ENCODE measurements at regions not wholly inside any gene's neighbourhood (a gene's known extent, or its start where the extent isn't known, plus 50 kb on each side); places are given as distances from the start of the nearest gene placed in this dataset.
"Not testable (repeated sequence)": the region's sequence is repeated elsewhere in the genome, so short reads cannot be mapped to it uniquely, and the experiment has no call there.

- DNase-seq (ENCODE audit: low read depth), result no peak
Measured at GRCh38 chr5:121319292-121319691, 532.4 kb upstream of the FTMT start.

DNA sequence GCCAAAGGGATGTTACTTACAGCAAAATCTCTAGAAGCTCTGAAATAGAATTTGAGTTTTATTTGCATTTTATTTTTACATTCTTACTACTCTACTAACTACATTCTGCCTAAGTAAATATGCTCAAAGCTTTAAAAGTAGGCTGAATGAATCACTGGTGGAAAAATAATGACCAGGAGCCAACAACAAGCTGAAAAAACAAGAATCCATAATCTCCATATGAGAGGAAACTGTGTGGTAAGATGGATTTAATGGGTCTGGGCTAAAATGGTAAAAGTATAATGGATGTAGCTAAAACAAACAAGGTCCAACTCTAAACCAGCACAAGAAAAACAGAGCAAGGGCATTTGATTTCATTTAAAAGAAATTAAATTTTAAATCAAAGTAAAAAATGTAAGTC, 525.8 kb upstream of the FTMT start:
- DNase-seq (ENCODE audit: low read depth), result no peak

DNA sequence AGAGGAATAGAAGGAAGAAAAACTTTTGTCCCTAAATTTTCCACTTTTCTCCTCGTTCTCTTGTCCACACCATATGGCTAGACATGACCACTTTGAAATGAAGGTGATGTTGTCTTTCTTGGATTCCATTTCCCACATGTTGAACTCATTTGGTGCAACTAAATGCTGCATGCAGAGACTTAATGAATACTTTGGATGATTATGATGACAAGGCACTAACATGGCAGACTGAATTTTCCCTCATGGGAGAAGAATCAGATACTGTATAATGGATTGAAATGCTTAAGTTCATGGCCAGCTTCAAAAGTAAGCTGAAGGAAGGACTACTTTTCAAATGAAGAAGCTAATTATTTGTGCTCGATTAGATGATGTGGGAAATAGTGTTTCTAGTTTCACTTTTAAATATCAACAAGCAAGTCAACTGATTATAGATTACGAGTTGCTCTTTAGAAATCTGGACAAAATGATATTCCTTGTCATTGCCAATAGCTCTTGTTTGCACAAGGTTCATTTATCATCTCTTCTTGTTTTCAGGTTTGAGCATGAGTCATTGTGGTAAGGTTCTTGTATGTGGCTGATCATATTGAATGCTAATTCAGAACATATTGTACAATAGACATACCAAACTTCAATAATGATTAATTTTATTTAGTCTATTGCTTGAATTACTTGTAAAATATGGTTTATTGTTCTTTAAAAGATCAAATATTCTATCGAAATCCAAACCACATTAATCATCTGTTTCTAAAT, 501.3 kb upstream of the FTMT start:
- DNase-seq (ENCODE audit: low read depth), result peak; percentile 18

GRCh38 chr5:121366515-121366914, 485.2 kb upstream of the FTMT start:
- peak; percentile 66 for DNase-seq (ENCODE audit: low read depth)

DNA sequence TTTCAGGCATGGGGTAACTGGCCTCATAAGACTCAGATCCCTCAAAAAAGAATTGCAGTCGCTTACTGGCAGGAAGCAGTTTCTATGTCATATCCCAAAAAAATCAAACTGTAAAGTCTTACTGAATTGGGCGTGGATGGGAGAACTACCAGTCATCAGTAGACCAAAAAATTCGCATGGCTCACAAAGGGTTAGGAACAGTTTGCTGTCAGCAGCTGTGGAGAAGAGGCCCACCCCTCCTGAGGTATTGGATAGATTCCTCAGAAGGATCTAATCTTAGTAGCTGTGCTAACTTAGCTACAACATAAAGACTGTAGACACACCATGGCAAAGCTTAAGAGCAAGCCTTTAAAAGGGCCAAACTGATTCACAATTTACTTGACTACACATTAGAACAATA, 478.3 kb upstream of the FTMT start:
- DNase-seq (ENCODE audit: low read depth), result no peak

- no peak for DNase-seq (ENCODE audit: low read depth)
Measured at GRCh38 chr5:121377461-121377860, 474.2 kb upstream of the FTMT start.

DNA sequence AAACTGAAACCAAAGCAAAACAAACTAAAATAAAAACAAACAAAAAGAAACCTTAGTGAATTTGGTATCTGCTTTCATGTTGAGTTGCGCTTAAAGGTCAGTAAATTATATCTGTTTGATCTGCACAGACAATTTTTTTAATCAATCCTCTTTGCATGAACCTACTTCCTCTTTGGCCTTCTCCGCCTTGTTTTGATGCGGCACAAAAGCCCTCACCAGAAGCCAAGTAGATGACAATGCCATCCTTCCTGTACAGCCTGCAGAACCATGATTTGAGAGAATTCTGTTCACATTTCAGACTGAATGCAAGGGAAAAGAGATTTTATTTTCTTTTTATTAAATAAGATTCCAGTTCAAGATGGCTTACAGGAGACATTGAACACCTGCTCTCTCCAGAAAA, 473.6 kb upstream of the FTMT start:
- DNase-seq (ENCODE audit: low read depth), result no peak

DNA sequence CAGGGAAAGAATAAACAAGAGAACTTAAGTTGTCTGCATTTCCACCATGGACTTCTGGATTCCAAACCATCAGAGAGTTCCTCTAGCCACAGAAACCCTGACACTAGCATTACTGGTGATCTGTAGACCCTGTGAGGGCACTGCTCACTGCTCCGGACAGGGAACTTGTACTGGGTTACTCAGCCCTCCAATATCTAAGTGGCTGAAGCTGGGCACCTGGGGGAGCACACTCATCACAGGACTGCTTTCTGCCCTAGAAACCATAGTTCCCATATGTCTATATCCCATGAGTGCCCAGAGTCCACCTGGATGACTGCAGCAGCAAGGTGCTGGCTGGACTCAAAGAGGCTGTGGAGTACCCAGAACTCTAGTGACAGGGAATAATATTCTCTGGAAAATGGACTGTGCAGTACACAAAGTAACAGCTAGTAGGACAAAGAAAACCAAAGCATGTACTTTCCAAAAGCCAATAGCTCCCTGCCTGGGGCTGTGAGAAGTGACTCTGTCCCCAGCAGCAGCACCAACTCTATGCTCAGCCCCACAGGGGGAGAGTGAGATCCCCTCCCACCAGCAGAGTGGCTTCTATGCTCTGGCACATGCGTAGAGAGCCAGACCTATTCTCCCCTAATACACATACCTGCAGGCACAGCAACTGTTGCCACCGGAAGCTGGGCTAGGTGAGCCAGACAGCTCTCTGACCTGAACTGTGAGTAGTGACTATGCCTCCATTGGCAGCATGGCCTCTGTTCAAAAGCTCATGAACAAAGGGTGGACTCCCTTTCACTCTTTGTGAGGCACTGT, 472.9 kb upstream of the FTMT start:
- no peak for DNase-seq (ENCODE audit: low read depth)

GRCh38 chr5:121380066-121380465, 471.6 kb upstream of the FTMT start:
- DNase-seq (ENCODE audit: low read depth), result no peak

DNA sequence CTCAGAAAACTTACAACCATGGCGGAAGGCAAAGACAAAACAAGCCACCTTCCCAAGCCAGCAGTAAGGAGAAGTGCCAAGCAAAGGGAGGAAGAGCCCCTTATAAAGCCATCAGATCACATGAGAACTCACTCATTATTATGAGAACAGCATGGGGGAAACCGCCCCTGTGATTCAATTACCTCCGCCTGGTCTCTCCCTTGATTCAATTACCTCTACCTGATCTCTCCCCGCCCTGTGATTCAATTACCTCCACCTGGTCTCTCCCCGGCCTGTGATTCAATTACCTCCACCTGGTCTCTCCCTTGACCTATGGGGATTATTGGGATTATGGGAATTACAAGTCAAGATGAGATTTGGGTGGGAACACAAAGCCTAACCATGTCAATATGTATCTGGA, 467.3 kb upstream of the FTMT start:
- no peak for DNase-seq (ENCODE audit: low read depth)

DNA sequence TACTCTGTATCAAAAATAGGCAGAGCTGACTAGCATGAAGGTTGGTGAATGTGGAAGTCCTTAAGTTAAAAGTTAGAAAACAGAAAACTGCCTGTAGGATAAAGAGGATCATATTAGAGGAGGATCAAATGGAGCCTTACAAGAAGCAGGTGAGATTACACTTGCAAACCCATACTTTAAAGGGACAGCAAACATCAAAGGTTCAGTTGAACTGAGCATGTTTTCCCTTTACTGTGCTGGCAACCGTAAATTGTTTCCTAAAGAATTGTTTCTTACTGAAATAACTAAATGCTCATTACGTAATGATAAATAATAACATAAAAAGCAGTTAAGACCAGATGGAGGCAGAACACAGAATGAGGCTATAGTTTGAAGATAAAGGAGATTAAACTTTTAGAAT, 465.3 kb upstream of the FTMT start:
- no peak for DNase-seq (ENCODE audit: low read depth)

DNA sequence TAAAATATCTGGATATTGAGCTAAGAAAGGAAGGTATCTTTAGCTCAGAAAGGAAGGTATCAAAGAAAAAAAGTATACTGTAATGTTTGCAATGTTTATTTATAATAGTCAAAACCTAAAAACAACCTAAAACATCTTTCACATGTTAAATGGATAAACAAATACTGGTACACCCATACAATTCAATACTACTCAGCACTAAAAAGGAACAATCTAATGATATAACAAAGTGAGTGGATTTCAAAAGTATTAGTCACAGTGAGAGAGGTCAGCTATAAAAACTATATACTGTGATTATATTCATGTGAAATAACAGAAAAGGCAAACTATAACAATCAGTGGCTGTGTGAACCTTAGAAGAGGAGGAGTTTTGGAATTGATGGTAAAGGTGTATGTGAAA, 455.0 kb upstream of the FTMT start:
- DNase-seq (ENCODE audit: low read depth), result no peak

- DNase-seq (ENCODE audit: low read depth), result no peak
Measured at GRCh38 chr5:121399879-121400278, 451.8 kb upstream of the FTMT start.

- no peak for DNase-seq (ENCODE audit: low read depth)
Measured at GRCh38 chr5:121408778-121409177, 442.9 kb upstream of the FTMT start.

DNA sequence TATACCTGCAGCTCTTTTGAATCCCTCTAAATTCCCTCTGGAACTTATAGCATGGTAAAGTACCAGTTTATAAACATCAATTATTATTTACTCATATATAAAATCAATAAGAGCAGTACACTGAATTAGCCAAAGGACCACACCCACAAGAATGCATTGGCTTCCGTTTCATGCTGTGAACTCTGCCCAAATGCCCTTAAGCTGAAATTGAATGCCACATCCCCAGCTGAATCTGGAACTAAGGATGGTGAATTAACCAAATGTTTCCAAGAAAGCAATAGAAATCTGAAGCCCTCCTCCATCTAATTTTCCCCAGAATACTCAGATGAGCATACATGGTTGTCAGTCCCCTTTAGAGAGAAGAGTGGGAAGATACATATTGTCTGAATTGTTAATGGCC, 436.4 kb upstream of the FTMT start:
- DNase-seq (ENCODE audit: low read depth), result no peak

GRCh38 chr5:121421646-121422045, 430.0 kb upstream of the FTMT start:
- DNase-seq (ENCODE audit: low read depth), result no peak

- no peak for DNase-seq (ENCODE audit: low read depth)
Measured at GRCh38 chr5:121424976-121425375, 426.7 kb upstream of the FTMT start.

DNA sequence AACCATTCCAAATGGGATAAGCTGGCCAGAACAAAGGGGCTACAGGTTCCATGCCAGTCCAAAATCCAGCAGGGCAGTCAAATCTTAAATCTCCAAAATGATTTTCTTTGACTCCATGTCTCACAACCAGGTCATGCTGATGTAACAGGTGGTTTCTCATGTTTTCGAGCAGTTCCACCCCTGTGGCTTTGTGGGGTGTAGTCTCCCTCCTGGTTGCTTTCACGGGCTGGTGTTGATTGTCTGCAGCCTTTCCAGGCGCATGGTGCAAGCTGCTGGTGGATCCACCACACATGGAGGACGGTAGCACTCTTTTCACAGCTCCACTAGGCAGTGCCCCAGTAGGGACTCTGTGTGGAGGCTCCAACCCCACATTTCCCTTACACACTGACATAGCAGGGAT, 425.5 kb upstream of the FTMT start:
- no peak for DNase-seq (ENCODE audit: low read depth)

GRCh38 chr5:121429761-121430160, 421.9 kb upstream of the FTMT start:
- peak; percentile 53 for DNase-seq (ENCODE audit: low read depth)

DNA sequence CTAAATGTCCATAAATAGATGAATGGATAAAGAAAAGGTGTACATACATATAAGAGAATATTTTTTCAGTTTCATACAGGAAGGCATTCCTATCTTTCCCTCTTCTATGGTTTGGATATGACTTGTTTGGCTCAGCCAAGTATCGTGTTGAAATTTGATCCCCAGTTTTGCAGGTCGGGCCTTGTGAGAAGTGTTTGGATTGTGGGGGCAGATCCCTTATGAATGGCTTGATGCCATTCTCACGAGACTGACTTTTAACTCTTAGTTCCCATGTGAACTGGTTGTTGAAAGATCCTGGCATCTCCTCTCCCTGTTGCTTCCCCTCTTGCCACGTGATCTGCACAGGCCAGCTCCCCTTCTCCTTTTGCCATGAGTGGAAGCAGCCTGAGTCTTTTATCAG, 421.1 kb upstream of the FTMT start:
- peak; percentile 29 for DNase-seq (ENCODE audit: low read depth)

DNA sequence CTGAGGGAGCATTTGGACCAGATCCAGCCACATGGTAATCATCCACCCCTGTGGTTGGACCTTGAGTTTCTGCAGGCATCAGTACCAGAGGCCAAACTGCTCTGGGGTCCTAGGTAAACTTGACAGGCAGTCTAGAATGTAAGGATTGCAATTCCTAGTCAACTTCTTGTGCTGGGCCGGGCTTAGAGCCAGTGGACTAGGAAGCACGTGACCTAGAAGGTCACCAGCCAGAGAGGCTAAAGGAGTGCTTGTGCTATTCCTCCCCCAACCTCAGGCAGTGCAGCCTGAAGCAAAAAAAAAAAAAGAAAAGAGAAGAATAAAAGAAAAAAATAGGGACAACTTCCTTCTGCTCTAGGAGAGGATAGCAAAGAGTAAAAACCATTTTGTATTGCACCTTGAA, 406.2 kb upstream of the FTMT start:
- no peak for DNase-seq (ENCODE audit: low read depth)

DNA sequence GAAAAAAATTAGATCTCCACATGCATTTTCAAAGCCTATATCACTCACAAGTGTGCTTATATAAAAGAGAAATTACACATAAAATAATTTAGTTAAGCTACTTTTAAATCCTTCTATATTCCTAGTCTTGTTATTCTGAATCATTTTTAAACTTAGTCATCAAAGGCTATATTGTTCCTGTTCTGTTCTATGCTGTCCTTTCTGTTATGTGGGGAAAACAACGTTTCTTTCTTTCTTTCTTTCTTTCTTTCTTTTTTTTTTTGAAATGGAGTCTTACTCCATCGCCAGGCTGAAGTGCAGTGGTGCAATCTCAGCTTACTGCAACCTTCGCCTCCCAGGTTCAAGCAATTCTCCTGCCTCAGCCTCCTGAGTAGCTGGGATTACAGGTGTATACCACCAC, 389.2 kb upstream of the FTMT start:
- peak; percentile 3 for DNase-seq (ENCODE audit: low read depth)

DNA sequence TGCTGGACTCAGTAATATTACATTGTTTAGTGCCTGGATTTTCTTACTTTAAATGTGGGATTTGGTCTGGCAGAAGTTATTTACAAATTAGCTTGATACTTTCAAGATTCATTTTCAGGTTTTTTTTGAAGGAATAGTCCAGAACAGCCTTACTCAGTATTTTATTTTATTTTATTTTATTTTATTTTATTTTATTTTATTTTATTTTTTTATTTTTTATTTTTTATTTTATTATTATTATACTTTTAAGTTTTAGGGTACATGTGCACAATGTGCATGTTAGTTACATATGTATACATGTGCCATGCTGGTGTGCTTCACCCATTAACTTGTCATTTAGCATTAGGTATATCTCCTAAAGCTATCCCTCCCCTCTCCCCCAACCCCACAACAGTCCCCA, 380.5 kb upstream of the FTMT start:
- DNase-seq (ENCODE audit: low read depth), result not testable (repeated sequence)

Data from HT1080 (cell line).